ACHN (cell line): ENCODE measurements at regions not wholly inside any gene's neighbourhood (a gene's known extent, or its start where the extent isn't known, plus 50 kb on each side); places are given as distances from the start of the nearest gene placed in this dataset.

Experiments used
- DNase-seq: peaks from one replicate; pipeline ENCODE4 v3.0.0-alpha.2; 2015
- in situ Hi-C: cut with HindIII; loops from 2 replicates; pipeline ENCODE4 v1.10.0; 2017; ENCODE audit warnings: low sequenced_read_pairs, low pct_ligation_motif_present, low pct_unique_long_range_greater_than_20kb

DNA sequence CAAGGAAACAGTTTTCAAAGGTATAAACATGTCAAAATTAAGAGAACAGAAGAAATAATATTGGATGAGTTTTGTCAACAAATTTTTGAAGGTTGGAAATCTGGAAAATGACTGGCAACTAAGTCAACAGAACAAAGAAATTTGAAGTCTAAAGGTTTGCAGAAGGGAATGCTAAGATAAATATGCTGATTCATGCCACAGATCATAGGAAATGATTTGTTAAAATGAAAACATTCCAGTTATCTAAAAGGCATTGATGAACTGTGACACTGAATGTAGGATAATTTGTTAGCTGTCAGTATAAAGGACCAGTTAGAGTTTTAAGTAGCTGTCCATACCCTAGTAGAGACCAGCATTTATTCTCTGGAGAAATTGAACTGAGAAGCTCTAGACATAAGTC is 157.9 kb upstream of the CHRM3 start:
- no peak for DNase-seq
- in situ Hi-C loops, result no loop called here

DNA sequence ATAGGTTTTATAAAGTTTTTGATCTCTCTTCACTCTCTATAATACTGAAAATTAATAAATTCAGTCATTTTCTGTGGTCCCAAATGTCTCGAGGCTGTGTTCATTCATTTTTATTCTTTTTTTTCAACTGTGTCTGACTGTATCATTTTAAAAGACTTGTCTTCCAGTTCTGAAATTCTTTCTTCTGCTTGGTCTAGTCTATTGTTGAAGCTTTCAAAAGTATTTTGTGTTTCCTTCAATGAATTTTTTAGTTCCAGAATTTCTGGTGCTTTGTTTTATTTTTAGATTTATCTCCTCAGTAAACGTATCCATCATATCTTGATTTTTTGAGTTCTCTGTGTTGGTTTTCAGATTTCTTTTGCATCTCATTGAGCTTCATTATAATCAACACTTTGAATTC is 161.0 kb upstream of the CHRM3 start:
- in situ Hi-C loops, result no loop called here
- no peak for DNase-seq

DNA sequence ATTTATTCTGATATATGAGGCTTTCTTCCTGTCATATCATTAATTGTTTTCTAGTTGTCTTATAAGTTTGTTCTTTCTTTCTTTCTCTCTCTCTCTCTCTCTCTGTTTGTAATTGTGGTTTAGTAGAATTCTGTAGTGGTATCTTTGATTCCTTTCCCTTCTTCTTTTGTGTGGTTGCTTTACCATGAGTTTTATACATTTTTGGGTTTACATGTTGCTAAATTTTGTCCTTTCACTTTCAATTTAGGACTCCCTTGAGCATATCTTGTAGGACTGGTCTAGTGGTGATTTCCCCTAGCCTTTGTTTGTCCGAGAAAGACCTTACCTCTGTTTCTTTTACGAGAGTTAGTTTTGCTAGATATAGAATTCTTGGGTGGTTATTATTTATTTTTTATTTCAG is 162.3 kb upstream of the CHRM3 start:
- in situ Hi-C loops, result no loop called here
- no peak for DNase-seq

DNA sequence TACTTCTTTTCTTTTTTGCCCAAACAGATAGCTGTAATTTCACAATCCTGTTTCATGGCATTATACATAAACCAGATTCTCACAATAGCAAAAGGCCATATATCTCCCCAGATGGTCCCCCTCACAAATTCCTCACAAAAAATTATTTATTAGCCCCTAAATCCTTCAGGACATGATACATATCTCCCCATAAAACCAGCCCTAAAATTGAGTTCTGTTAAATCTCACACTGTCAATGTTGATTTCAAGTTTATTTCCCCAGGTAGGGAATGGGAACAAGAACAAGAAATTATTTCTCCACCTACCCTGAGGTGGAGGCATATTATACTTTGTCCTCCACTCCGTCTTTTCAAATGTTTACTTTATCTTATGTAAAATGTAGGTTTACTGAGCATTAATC is 163.4 kb upstream of the CHRM3 start:
- no peak for DNase-seq
- in situ Hi-C loops, result no loop called here

DNA sequence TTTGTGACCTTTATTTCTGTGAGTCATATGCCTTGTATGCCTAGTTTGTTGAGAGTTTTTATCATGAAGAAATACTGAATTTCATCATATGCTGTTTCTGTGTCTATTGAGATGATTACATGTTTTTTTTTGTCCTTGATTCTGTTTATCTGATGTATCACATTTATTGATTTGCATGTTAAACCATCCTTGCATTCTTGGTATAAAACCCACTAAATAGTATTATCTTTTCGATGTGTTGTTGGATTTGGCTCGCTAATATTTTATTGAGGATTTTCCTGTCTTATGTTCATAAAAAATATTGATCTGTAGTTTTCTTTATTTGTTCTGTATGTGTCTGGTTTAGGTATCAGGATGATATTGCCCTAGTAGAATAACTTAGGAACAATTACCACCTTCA is 164.7 kb upstream of the CHRM3 start:
- DNase-seq, result no peak
- in situ Hi-C loops, result no loop called here

DNA sequence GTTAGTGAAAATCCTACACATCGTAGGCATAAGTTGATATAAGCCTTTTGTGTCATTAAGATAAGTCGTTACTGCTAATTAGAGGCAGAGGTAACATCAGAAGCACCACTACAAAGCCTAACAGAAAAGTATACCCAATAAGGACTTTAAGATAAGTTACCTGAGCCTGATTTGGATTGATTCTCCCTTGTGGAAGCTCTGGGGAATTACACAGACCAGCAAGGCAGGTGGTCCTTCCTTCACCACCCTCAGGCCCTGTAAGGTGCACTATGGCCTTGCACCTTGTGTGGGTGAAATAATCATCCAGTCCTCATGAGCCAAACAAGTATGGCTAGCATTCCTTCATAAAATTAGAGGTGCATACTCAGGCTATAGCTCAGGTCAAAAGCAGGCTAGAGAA is 166.7 kb upstream of the CHRM3 start:
- in situ Hi-C loops, result no loop called here
- no peak for DNase-seq

DNA sequence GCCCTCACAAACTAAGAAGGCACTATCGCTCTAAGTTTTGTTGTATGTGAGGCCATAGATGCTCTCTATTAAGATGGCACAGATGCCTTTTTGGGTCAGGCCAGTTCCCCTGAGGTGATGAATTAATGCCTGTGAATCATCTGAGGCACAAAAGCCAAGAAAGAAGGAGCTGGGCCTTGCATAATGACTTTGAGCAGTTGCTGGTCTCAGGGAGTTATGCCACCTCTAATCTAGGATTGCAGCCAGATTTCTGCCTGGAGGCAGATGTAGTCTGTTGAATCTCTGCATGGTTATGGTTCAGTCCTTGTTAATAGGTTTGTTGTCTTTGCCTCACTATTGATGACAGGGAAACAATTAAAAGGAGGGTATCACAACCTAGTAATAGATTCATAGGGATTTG is 168.1 kb upstream of the CHRM3 start:
- in situ Hi-C loops, result no loop called here
- DNase-seq, result no peak

DNA sequence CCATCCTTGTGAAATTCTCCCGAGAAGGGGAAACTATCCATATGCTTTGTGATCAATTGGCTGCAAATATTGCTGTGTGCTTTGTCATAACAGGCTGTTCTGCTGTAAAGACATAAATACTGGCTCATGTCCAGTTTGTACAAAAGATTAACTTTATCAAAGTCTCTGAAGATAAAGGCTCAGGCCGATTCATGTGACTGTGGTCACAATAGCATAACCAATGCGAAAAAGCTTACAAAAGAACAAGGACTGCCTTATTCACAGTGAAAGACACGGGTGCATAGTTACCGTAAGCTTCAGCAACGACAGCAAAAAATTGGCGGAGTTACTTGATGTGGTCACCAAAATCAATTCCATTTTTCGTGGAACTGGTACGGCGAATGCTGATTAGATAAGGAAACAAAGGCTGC is 173.6 kb upstream of the CHRM3 start:
- in situ Hi-C loops, result no loop called here
- no peak for DNase-seq

DNA sequence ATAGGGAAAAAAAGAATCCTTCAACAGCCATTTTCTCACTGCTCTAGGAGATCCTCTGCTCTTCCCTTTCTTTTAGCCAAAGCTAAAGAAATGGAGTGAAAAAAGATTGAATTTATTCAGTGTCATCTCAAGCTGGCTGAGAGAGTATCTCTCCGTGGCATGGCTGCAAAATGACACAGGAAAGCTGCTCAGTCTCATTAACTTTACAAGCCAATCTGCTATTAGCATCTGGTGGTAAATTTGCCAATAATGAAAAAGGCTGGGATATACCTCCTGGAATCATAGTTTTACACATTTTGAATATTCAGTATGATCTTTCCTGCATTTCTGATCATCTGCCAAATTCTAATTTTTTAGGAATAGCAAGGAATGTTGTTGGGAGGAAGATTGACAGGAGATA is 176.8 kb upstream of the CHRM3 start:
- in situ Hi-C loops, result no loop called here

DNA sequence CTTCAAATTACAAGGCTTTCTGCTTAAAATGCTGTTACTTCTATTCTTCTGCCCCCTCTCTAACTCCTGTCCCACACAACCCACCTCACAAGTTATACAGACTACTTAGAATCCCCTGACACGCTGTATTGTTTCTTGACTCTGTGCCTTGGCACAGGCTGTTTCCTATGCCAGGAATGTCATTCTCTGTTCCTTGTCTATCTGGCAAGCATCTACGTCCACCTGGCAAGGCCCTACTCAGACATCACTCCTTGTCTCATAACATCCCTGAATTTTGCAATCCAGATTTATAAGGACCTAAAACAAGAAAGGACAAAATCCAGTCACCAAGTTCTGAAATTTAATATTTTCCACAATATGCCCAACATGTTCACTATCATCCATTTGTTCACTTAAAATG is 182.0 kb upstream of the CHRM3 start:
- in situ Hi-C loops, result no loop called here
- no peak for DNase-seq

More for the DNA sequence above, 176.8 kb upstream of the CHRM3 start:
- DNase-seq, result no peak

DNA sequence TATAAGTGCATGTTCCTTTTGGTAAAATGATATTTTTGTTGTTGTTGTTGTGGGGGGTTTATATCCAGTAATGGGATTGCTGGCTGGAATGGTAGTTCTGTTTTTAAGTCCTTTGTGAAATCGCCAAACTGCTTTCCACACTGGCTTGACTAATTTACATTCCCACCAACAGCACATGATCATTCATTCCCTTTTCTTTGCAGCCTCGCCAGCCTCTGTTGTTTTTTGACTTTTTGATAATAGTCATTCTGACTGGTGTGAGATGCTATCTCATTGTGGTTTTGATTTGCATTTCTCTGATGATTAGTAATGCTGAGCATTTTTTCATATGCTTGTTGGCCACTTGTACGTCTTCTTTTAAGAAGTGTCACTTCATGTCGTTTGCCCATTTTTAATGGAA is 188.5 kb upstream of the CHRM3 start:
- in situ Hi-C loops, result no loop called here
- DNase-seq, result no peak

DNA sequence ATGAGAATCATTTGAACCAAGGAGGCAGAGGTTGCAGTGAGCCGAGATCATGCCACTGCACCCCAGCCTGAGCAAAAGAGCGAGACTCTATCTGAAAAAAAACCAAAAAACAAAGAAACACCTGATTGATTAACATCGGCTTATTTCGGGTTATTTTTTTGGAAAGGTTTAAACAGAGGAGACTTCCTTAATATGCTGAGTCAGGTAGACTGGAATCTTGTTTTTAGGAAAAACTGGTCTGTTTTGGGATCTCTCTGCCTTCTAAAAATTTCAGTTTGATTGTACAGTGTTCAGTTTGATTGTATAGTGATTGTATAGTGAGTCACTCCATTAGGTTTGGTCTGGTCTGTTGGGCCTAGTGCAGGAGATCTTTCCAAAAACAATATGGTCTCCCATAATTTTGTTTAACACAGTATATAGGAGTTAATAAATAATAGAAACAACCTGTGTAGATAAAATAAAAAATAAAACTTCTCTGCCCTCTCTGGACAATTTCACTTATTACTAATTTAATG is 196.3 kb upstream of the CHRM3 start:
- in situ Hi-C loops, result no loop called here
- DNase-seq, result no peak

DNA sequence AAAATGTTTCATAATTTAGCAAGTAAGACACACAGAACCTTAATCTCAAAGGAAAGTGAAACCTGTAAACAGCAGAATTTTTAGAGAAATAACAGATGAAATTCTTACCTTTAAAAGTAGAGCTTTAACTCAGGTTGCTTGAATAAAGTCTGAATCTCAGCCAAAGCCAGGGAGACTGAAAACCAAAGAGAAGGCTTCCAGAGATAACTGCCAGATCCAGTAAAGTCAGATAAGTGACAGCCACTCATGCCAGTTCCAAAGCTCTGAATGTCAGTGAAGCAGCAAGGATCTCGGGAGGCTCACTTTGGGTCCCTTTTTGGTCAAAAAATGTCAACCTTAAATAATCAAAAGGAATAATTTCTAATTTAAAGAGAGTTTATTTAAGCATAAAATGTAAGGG is 199.9 kb upstream of the CHRM3 start:
- in situ Hi-C loops, result no loop called here
- DNase-seq, result no peak

DNA sequence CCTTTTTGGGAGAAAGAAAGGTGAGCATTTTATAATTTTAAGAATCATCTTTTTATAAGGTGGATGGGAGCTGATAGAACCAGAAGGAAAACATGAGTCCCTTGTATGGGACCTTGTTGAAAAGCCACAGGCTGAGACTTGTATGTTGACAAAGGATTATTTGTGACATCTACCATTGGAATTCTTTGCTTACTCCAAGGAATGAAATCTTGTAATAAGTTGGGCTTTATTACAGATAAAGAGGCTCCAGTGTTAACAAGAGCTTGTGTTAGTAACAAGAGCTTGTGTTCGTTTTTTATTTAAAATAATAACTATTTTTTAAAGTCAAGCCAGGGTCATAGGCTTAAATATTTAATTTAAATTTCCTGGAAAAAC is 201.1 kb upstream of the CHRM3 start:
- DNase-seq, result no peak

DNA sequence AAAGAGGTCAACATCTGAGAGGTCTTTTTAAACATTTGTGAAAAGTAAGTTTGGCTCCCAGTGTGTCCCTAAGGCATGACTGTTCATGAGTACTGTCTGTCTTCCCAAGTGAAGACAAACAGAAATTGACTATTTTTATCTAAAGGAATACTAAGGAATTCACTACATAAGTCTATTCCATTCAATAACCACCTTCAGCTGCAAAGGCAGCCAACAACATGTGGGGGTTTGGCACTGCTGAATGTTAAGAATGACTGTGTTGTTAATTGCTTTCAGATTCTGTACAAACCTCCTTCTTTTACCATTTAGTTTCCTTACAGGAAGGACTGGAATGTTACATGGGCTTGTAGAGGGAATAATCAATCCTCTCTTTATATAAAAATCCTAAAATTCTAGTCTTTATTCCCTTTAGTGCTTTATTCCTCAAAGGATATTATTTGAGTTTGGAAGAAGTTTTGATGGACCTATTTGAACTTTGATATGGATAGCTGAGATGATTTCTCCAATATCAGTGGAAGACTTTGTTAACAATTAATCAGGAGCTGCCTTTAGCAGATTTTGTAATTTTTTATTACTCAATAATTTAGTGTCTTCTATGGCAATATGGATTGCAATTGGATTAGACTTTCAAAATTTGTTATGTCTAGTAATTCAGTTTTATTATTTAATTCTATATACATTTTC is 201.7 kb upstream of the CHRM3 start:
- in situ Hi-C loops, result no loop called here
- DNase-seq, result no peak

More for the DNA sequence above, 201.1 kb upstream of the CHRM3 start:
- in situ Hi-C loops, result no loop called here

DNA sequence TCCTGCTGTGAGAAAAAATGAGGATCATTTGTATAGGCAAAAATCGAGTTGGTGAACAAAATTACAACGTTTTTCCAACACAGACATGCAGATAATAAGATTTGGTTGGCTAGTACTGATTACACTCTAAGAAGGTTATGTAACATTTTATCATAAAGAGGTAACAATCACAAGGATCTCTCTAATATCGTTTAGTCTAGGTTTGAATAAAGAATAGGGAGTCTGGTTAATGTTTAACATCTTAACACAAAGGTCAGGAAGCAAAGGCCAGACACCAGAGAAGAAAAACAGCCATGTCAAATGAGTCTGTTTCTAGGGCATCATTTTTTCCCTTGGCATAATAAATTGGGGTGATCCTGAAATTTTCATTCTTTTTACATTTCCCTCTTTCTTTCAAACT is 207.4 kb upstream of the CHRM3 start:
- peak; percentile 3 for DNase-seq
- in situ Hi-C loops, result no loop called here

DNA sequence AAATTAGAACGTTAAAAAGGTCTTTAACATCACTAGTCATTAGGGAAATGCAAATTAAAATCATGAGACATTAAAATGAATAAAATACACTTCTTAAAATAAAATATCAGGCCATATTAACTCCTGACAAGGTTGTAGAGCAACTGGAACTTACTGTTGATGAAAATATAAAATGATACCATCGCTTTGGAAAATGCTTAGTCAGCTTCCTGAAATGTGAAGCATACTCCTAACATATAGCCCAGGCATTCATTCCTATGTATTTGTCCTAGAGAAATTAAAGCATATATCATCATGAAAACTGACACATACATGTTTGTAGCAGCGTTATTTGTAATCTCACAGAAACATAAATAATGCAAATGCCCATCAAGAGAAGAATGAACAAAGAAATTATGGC is 211.5 kb upstream of the CHRM3 start:
- no peak for DNase-seq
- in situ Hi-C loops, result no loop called here

DNA sequence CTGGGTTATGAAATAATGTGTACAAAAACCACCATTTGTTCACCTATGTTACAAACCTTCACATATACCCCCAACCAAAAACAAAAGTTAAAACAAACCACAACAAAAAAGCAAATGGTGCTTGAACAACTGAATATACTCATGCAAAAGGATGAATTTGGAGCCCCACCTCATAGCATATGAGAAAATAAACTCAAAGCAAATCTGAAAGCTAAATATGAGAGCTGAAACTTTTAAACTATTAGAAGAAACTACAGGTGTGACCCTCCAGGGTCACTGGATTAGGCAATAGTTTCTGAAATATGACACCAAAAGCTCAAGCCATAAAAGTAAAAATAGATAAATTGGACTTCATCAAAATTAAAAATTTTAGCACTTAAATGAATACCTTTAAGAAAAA is 215.5 kb upstream of the CHRM3 start:
- in situ Hi-C loops, result no loop called here
- no peak for DNase-seq

DNA sequence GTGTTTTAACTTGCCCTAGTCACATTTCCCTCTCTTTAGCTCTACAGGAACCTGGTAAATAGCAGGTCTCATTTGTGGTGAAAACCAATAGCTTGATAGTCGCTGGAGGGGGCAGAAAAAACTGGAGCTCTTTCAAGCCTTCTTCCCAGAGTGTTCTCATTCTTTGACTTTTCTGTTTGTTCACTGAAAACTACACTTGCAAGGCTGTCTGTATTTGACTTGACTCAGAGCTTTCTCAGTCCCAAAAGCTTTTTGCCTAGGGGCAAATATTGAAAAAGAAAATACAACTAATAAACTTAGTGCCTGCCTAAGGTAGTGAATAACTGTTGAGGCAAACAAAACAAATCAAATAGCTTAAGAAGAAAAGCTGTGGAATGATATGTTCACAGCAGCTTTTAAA is 217.1 kb upstream of the CHRM3 start:
- in situ Hi-C loops, result no loop called here
- no peak for DNase-seq

DNA sequence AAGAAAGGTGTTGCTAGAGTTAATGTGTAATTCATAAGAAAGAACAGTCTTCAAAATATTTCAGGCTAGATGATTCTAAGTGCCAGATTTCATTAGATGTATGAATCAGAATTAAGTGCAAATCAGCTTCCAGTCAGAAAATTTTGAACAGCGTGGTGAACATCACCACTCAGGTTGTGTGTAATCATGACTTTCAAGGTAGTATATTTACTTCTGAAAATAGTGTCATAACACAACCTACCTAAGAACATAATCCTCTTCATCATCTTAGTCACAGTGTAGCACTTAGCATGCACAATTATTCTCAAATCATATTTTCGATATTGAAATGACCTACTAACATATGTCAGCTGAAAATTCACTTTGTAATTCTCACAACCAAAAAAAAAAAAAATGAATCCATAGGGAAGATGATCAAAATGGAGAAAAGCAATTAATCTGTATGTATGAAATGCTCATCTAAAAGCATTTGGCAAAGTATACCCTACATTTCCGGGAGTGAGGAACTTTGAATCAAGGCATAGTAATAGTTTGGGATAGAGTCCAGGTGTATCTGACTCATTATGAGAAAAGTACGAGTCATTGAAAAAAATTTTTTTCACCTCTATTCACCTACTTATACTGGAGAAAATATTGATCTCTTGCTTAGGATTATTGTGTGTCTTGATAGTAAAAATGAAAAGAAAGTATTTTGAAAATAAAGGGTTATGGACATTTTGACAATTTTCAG is 221.8 kb upstream of the CHRM3 start:
- no peak for DNase-seq
- in situ Hi-C loops, result no loop called here
